ENCODE measurements at regions not wholly inside any gene's neighbourhood (a gene's known extent, or its start where the extent isn't known, plus 50 kb on each side); places are given as distances from the start of the nearest gene placed in this dataset.

DNA sequence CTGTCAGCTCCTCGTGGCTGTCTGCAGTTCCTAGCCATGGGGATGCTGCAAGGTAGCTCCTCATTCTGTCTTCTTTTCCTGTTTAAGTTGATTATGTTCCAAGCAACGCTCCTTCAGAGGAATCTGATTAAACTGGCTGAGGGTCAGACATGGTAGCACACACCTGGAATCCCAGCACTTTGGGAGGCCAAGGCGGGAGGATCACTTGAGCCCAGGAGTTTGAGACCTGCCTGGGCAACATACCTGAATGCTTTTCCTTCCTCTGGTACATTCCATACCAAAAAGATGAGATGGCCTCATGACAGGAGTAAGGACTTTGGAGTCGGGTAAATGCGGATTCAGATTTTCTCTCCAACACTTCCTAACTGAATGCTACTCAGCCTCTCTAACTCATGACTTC is 246.8 kb upstream of the JARID2 start:
- TF ChIP-seq TRIM28 (IDR thresholded peaks at IDR 0.05; ENCODE audit: borderline replicate concordance, low read length) (no peak), ZBTB20 (tag by site-specific recombination; IDR thresholded peaks at IDR 0.05) (no peak), ZNF155 (tag by site-specific recombination; IDR thresholded peaks at IDR 0.05) (no peak), ZNF843 (tag by site-specific recombination; IDR thresholded peaks at IDR 0.05) (no peak)
- TF ChIP-seq, protein P1, sequence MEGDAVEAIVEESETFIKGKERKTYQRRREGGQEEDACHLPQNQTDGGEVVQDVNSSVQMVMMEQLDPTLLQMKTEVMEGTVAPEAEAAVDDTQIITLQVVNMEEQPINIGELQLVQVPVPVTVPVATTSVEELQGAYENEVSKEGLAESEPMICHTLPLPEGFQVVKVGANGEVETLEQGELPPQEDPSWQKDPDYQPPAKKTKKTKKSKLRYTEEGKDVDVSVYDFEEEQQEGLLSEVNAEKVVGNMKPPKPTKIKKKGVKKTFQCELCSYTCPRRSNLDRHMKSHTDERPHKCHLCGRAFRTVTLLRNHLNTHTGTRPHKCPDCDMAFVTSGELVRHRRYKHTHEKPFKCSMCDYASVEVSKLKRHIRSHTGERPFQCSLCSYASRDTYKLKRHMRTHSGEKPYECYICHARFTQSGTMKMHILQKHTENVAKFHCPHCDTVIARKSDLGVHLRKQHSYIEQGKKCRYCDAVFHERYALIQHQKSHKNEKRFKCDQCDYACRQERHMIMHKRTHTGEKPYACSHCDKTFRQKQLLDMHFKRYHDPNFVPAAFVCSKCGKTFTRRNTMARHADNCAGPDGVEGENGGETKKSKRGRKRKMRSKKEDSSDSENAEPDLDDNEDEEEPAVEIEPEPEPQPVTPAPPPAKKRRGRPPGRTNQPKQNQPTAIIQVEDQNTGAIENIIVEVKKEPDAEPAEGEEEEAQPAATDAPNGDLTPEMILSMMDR (tag by site-specific recombination; IDR thresholded peaks at IDR 0.05): no peak
